ENCODE measurements at regions not wholly inside any gene's neighbourhood (a gene's known extent, or its start where the extent isn't known, plus 50 kb on each side); places are given as distances from the start of the nearest gene placed in this dataset.

DNA sequence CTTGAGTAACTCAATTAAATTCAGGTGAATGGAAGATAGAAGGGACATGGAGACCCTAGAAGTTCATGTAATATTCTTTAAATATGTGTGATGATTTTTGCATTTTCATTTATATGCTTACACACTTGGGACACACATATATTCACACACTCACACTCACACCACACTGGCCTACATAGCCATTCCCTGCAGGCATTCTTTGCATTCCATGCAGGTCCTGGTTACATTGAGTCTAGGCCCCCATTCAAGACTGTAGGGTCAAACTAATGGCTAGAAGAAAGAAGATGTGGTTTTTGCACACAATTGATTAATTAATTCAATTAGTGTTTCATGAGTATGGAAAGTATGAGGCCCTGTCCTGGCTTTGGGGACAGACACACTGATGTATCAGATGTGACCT, 249.4 kb downstream of the HNMT start:
- TF ChIP-seq, protein P1, sequence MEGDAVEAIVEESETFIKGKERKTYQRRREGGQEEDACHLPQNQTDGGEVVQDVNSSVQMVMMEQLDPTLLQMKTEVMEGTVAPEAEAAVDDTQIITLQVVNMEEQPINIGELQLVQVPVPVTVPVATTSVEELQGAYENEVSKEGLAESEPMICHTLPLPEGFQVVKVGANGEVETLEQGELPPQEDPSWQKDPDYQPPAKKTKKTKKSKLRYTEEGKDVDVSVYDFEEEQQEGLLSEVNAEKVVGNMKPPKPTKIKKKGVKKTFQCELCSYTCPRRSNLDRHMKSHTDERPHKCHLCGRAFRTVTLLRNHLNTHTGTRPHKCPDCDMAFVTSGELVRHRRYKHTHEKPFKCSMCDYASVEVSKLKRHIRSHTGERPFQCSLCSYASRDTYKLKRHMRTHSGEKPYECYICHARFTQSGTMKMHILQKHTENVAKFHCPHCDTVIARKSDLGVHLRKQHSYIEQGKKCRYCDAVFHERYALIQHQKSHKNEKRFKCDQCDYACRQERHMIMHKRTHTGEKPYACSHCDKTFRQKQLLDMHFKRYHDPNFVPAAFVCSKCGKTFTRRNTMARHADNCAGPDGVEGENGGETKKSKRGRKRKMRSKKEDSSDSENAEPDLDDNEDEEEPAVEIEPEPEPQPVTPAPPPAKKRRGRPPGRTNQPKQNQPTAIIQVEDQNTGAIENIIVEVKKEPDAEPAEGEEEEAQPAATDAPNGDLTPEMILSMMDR (IDR thresholded peaks at IDR 0.05; ENCODE audit: insufficient read depth, low read depth, low read length) = no peak
- TF ChIP-seq EZH2 (IDR thresholded peaks at IDR 0.05; ENCODE audit: insufficient read depth, low read length) = no peak
